Nephron progenitor cell (in vitro differentiated cells): ENCODE measurements at regions not wholly inside any gene's neighbourhood (a gene's known extent, or its start where the extent isn't known, plus 50 kb on each side); places are given as distances from the start of the nearest gene placed in this dataset.

Experiments used
- DNase-seq: peaks from one replicate; pipeline ENCODE4 v3.0.0; 2021
- H3K27ac Mint-ChIP-seq: 2 replicates; pipeline ENCODE4 v1.8.0; 2021; ENCODE audit warnings: mild to moderate bottlenecking, moderate library complexity, mixed read lengths
- H3K27me3 Mint-ChIP-seq: 2 replicates; pipeline ENCODE4 v1.8.0; 2021; ENCODE audit warnings: mild to moderate bottlenecking, low read depth, mixed read lengths; ENCODE audit not compliant: poor library complexity
- H3K36me3 Mint-ChIP-seq: 2 replicates; pipeline ENCODE4 v1.8.0; 2021; ENCODE audit warnings: low read depth, mixed read lengths
- H3K4me1 Mint-ChIP-seq: 2 replicates; pipeline ENCODE4 v1.8.0; 2021; ENCODE audit warnings: mixed read lengths
- H3K4me3 Mint-ChIP-seq: 2 replicates; pipeline ENCODE4 v1.8.0; 2021; ENCODE audit warnings: mild to moderate bottlenecking, moderate library complexity, mixed read lengths
- H3K9me3 Mint-ChIP-seq: 2 replicates; pipeline ENCODE4 v1.8.0; 2021; ENCODE audit warnings: mild to moderate bottlenecking, moderate library complexity, mixed read lengths
- CTCF ChIP-seq: fragments of 200-600 bp; sonication (generic); IDR thresholded peaks from 2 replicates; pipeline ENCODE4 v1.5.0; 2021; ENCODE audit warnings: antibody characterized with exemption

DNA sequence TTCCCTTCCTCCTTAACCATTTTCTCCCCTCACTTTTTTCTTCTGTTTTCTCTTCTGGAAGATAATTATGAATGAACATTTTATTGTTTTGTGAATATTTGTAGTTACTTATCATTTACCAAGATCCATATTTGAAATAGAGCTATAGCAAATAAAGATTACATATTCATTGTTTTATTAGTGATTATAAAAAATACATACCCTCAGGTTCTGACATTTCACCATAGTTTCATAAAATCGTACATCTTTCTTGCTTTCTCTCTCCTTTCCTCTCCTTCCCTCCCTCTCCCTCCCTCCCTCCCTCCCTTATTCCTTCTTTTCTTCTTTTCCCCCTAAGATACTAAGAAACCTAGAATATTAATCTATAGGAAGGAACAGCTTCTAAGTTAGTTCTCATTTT is 410.9 kb upstream of the GOLIM4 start:
- Mint-ChIP-seq H3K9me3 (no peaks in the 10 kb centered on the region), H3K36me3 (no peaks in the 10 kb centered on the region), H3K27ac (peak overlapping the region; percentile 42), H3K27me3 (no peaks in the 10 kb centered on the region), H3K4me3 (no peak overlapping the region), H3K4me1 (no peaks in the 10 kb centered on the region)
- no peak for DNase-seq
- TF ChIP-seq CTCF, result no peak

DNA sequence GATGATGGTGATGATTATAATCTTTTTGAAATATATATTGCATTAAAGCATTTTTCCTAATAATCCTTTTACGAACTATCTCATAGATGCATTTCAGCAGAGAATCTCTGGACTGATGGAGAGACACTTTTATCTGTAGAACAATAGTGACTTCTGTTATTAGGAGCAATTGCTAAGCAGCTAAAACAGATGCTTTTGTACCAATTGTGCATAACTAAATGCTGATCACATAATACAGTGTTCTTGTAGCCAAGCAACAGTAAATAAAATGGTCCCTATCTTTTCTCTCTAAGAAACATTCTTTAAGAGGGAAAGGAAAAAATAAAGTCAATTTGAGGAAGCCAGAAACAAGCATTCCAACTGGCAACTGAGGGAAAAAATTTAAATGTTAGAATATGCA is 405.8 kb upstream of the GOLIM4 start:
- DNase-seq, result no peak
- Mint-ChIP-seq H3K36me3 (no peaks in the 10 kb centered on the region), H3K9me3 (no peaks in the 10 kb centered on the region), H3K4me1 (peaks cover 5% of the 10 kb centered on the region), H3K27me3 (peaks cover 2% of the 10 kb centered on the region), H3K27ac (no peak overlapping the region), H3K4me3 (no peak overlapping the region)
- TF ChIP-seq CTCF, result no peak

GRCh38 chr3:168498194-168498593 is 402.5 kb upstream of the GOLIM4 start:
- no peak for TF ChIP-seq CTCF
- no peaks in the 10 kb centered on the region for H3K36me3 Mint-ChIP-seq
- no peak overlapping the region for H3K27ac Mint-ChIP-seq

DNA sequence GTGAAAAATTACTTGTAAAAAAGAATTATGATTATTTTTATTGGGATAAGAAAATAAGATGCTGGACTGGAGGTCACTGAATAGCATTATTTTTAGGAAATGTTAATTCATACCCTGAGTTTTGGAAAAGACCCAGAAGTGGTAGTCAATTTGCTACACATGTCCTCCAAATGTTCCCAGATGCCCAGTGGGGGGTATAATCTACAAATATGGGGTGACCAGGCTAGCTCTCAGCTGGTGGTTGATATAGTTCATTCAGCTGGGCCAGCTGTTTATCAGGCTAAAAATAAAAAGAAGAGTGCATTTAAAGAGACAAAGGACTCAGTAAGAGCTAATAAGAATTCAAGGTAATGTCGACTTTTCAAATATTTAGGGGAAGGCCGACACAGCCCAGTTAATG is 402.0 kb upstream of the GOLIM4 start:
- DNase-seq, result no peak
- Mint-ChIP-seq H3K9me3 (no peaks in the 10 kb centered on the region), H3K27me3 (peaks cover 2% of the 10 kb centered on the region), H3K4me3 (no peak overlapping the region), H3K27ac (no peak overlapping the region), H3K4me1 (peaks cover 5% of the 10 kb centered on the region), H3K36me3 (no peaks in the 10 kb centered on the region)
- no peak for TF ChIP-seq CTCF

More at GRCh38 chr3:168498194-168498593, 402.5 kb upstream of the GOLIM4 start:
- Mint-ChIP-seq H3K27me3 (peaks cover 2% of the 10 kb centered on the region), H3K9me3 (no peaks in the 10 kb centered on the region), H3K4me1 (peaks cover 5% of the 10 kb centered on the region), H3K4me3 (no peak overlapping the region)
- no peak for DNase-seq

DNA sequence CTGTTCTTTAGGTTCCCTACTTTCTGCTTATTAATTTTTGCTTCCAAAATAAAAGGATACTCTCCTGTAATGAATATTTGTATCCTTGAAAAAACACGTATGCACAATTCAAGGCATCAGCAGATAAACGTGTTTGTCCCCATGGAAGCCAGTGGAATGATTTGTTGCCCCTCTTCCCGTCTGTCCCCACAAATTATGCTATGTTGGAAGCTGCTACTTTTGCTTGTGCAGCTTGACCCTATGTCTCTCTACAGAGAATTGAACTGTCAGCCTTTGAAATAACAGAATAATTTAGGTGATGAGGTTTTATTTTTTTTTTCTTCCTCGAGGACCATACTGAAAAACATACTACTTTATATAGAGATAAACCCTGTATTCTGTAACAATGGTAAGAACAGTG is 401.5 kb upstream of the GOLIM4 start:
- H3K4me3 Mint-ChIP-seq, result no peak overlapping the region
- TF ChIP-seq CTCF, result no peak
- H3K9me3 Mint-ChIP-seq, result no peaks in the 10 kb centered on the region
- H3K27ac Mint-ChIP-seq, result no peak overlapping the region
- DNase-seq, result no peak
- no peaks in the 10 kb centered on the region for H3K36me3 Mint-ChIP-seq
- peaks cover 2% of the 10 kb centered on the region for H3K27me3 Mint-ChIP-seq
- H3K4me1 Mint-ChIP-seq, result peaks cover 5% of the 10 kb centered on the region

DNA sequence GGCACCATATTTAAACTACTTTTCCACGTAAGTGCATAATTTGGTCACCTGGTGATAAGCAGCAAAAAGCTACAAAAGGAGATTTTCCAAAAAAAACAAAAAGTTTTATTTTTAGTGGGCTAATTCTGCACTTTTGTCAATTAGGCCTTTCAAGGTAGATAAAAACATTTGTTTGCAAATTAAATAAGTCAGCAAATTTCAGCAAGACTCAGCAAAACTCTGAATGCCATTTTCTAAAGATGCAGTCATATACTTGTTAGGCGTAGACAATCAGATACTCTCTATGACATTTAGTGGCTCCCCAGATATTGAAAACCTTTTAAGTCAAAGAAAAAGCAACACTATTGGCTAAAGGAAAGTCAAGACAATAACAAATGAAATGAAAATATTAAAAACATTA is 400.2 kb upstream of the GOLIM4 start:
- no peaks in the 10 kb centered on the region for H3K36me3 Mint-ChIP-seq
- no peak overlapping the region for H3K27ac Mint-ChIP-seq
- no peaks in the 10 kb centered on the region for H3K9me3 Mint-ChIP-seq
- no peak for DNase-seq
- H3K4me1 Mint-ChIP-seq, result peaks cover 5% of the 10 kb centered on the region
- no peak overlapping the region for H3K4me3 Mint-ChIP-seq
- TF ChIP-seq CTCF, result no peak
- H3K27me3 Mint-ChIP-seq, result peaks cover 2% of the 10 kb centered on the region
